ENCODE measurements at regions not wholly inside any gene's neighbourhood (a gene's known extent, or its start where the extent isn't known, plus 50 kb on each side); places are given as distances from the start of the nearest gene placed in this dataset.

GRCh38 chr1:195085196-195085595, 1523.0 kb downstream of the KCNT2 start:
- CTCF ChIA-PET: no interaction called here
- POLR2A ChIA-PET: no interaction called here
- no peak for DNase-seq (ENCODE audit: extremely low spot score)
- TF ChIP-seq, protein P1, sequence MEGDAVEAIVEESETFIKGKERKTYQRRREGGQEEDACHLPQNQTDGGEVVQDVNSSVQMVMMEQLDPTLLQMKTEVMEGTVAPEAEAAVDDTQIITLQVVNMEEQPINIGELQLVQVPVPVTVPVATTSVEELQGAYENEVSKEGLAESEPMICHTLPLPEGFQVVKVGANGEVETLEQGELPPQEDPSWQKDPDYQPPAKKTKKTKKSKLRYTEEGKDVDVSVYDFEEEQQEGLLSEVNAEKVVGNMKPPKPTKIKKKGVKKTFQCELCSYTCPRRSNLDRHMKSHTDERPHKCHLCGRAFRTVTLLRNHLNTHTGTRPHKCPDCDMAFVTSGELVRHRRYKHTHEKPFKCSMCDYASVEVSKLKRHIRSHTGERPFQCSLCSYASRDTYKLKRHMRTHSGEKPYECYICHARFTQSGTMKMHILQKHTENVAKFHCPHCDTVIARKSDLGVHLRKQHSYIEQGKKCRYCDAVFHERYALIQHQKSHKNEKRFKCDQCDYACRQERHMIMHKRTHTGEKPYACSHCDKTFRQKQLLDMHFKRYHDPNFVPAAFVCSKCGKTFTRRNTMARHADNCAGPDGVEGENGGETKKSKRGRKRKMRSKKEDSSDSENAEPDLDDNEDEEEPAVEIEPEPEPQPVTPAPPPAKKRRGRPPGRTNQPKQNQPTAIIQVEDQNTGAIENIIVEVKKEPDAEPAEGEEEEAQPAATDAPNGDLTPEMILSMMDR (IDR thresholded peaks at IDR 0.05; ENCODE audit: control extremely low read depth, extremely low read depth, low read depth, missing control alignments): no peak

DNA sequence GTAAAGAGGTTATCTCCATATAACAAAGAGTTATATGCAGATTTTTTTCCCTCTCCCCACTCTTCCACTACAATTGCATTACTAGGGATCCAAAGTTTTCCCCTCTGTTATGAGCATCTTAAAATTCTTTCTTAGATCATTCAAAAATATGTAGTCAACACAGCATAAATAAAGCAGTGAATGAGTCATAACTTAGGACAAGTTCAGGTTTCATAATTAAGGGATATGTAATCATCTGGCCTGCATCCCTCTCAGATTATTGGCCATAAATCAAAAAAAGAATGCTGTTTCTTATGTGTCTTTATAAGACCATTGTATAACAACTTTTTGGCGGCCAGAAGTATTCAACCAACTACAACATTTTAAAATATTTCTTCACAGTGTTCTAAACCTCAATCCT, 1526.1 kb downstream of the KCNT2 start:
- ChIA-PET POLR2A (no interaction called here), CTCF (no interaction called here)
- TF ChIP-seq, protein P1 (IDR thresholded peaks at IDR 0.05; ENCODE audit: control extremely low read depth, extremely low read depth, low read depth, missing control alignments): no peak
- no peak for DNase-seq (ENCODE audit: extremely low spot score)

DNA sequence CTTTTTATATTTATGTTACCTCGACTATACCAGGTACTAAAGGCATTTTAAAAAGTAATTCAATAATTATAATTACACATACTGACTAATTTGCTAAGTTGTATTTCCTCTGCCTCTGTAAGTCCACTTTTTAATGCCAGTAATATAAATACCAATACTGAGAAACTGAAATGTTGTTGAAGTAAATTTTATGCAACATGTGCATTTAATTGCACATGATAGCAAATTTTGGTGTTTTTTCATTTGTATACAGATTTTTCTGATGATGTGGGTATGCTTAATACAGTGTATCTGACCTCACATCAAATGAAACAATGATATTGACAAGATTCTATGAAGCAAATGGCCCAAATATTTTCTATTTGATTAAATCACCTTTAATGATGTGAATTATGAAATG, 1531.6 kb downstream of the KCNT2 start:
- ChIA-PET POLR2A (no interaction called here), CTCF (interaction anchor here (1.2 to 1.6 kb wide), 2 partner anchors 12 to 17 kb away, joined by 3 to 4 read pairs; no protein-coding TSS in a partner anchor)
- no peak for DNase-seq (ENCODE audit: extremely low spot score)
- TF ChIP-seq, protein P1 (IDR thresholded peaks at IDR 0.05; ENCODE audit: control extremely low read depth, extremely low read depth, low read depth, missing control alignments): no peak

DNA sequence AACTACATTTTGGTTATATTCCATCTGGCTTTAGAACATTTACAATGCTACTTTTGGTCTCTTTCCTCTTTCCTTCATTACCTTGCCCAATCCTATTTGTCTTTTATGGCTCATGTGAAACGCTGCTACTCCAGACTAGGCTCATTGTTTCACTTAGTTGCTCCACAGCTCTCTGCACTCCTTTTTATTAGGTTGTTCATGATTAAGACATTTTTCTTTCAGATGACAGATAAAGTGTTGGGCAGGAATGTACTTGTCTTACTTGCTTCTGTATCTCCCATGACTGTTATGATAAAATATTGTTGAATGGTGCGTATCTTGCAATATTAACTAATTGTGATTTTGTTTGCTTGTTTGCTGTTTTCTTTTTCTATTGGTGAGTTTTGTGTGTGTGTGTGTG, 1532.3 kb downstream of the KCNT2 start:
- TF ChIP-seq, protein P1 (IDR thresholded peaks at IDR 0.05; ENCODE audit: control extremely low read depth, extremely low read depth, low read depth, missing control alignments): no peak
- ChIA-PET CTCF (no interaction called here), POLR2A (no interaction called here)

GRCh38 chr1:195071461-195071860, 1536.8 kb downstream of the KCNT2 start:
- CTCF ChIA-PET: no interaction called here
- no peak for DNase-seq (ENCODE audit: extremely low spot score)
- TF ChIP-seq, protein P1 (IDR thresholded peaks at IDR 0.05; ENCODE audit: control extremely low read depth, extremely low read depth, low read depth, missing control alignments): no peak
- POLR2A ChIA-PET: no interaction called here

More for the DNA sequence above, 1532.3 kb downstream of the KCNT2 start:
- DNase-seq (ENCODE audit: extremely low spot score): no peak

DNA sequence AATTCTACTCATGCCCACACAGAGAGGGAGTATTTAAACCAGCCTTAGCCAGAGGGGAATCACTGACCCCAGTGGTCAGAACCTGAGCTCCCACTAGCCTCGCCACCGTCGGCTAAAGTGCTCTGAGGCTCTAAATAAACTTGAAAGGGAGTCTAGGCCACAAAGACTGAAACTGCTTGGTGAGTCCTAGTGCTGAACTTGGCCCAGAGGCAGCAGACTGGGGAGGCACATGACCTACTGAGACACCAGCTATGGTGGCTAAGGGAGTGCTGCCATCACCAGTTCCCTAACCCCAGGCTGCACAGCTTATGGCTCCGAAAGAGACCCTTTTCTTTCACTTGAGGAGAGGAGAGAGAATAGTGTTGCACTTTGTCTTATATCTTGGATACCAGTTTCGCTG, 1542.8 kb downstream of the KCNT2 start:
- ChIA-PET POLR2A (no interaction called here), CTCF (no interaction called here)
- TF ChIP-seq, protein P1 (IDR thresholded peaks at IDR 0.05; ENCODE audit: control extremely low read depth, extremely low read depth, low read depth, missing control alignments): no peak
- DNase-seq (ENCODE audit: extremely low spot score): no peak

DNA sequence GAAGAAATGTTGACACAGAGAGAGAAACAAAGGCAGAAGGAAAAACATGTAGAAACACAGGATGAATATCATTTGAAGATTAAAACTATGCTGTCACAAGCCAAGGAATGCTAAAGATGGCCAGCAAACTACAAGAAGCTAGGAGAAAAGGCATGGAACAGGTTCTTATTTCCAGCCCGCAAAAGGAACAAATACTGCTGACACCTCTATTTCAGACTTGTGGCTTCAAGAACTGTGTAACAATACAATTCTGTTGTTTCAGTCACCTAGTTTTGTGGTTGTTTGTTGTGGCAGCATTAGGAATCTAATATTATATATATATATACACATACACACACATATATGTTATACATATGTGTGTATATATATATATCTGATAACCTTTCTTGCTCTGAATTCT, 1543.9 kb downstream of the KCNT2 start:
- CTCF ChIA-PET: no interaction called here
- TF ChIP-seq, protein P1 (IDR thresholded peaks at IDR 0.05; ENCODE audit: control extremely low read depth, extremely low read depth, low read depth, missing control alignments): no peak
- POLR2A ChIA-PET: no interaction called here

More for the DNA sequence above, 1543.9 kb downstream of the KCNT2 start:
- no peak for DNase-seq (ENCODE audit: extremely low spot score)

Measured in GM10248 (cell line).